IMR-90 (cell line): ENCODE measurements at regions not wholly inside any gene's neighbourhood (a gene's known extent, or its start where the extent isn't known, plus 50 kb on each side); places are given as distances from the start of the nearest gene placed in this dataset.

Experiments used
- ATAC-seq: fragments of 200-7000 bp; cut with Tn5 transposase; 2 replicates; pipeline ENCODE4 v1.9.1; 2020; ENCODE audit warnings: low read depth, mild to moderate bottlenecking, moderate library complexity
- BruUV-seq: library from RNA; stranded (reverse); fragments of 400-500 nt; replicated peaks from 2 replicates; lab custom pipeline; 2021; lab: Mats Ljungman, UMichigan
- CTCF ChIA-PET: fragments of 300-600 bp; formaldehyde crosslinking; extraction: SDS; loops from one replicate; lab custom pipeline; 2021; ENCODE audit warnings: antibody characterized with exemption; lab: Yijun Ruan, JAX
- POLR2A ChIA-PET: fragments of 300-600 bp; sonication (Branson Sonifier 250); formaldehyde crosslinking; loops from one replicate; lab custom pipeline; 2022; ENCODE audit warnings: antibody characterized with exemption; ENCODE audit not compliant: unreplicated experiment; lab: Charles Lee
- DNase-seq: peaks from one replicate; pipeline ENCODE4 v3.0.0; 2013
- H2AFZ ChIP-seq: replicated peaks from 2 replicates; pipeline ENCODE3; 2013; ENCODE audit warnings: low read length, mild to moderate bottlenecking; ENCODE audit not compliant: poor library complexity
- H2AK5ac ChIP-seq: 2 replicates; pipeline ENCODE4 v1.6.1; 2013; ENCODE audit warnings: low read depth, low read length, inconsistent platforms
- H2AK9ac ChIP-seq: replicated peaks from 2 replicates; pipeline ENCODE3; 2013; ENCODE audit warnings: mild to moderate bottlenecking, low read depth, low read length, moderate library complexity; ENCODE audit not compliant: poor library complexity
- H2BK120ac ChIP-seq: 2 replicates; pipeline ENCODE4 v1.6.1; 2013; ENCODE audit warnings: low read depth, low read length, inconsistent platforms
- H2BK15ac ChIP-seq: 3 replicates; pipeline ENCODE4 v1.6.1; 2013; ENCODE audit warnings: low read depth, low read length, inconsistent platforms
- H2BK20ac ChIP-seq: 2 replicates; pipeline ENCODE4 v1.6.1; 2013; ENCODE audit warnings: low read depth, mild to moderate bottlenecking, inconsistent platforms, low read length, moderate library complexity
- H2BK5ac ChIP-seq: 2 replicates; pipeline ENCODE4 v1.6.1; 2013; ENCODE audit warnings: mild to moderate bottlenecking, low read depth, low read length, inconsistent platforms; ENCODE audit not compliant: poor library complexity, severe bottlenecking
- H3K14ac ChIP-seq: replicated peaks from 2 replicates; pipeline ENCODE4 v1.6.1; 2013; ENCODE audit warnings: low read depth, low read length, inconsistent platforms
- H3K18ac ChIP-seq: 2 replicates; pipeline ENCODE4 v1.6.1; 2013; ENCODE audit warnings: low read depth, low read length, control low read depth
- H3K23ac ChIP-seq: 2 replicates; pipeline ENCODE4 v1.6.1; 2013; ENCODE audit warnings: low read depth, low read length, inconsistent platforms
- H3K27ac ChIP-seq: 2 replicates; pipeline ENCODE4 v1.5.1; 2013; ENCODE audit warnings: mild to moderate bottlenecking, control low read depth, low read length; ENCODE audit not compliant: insufficient read depth
- H3K27me3 ChIP-seq: 2 replicates; pipeline ENCODE4 v1.6.1; 2013; ENCODE audit warnings: low read length; ENCODE audit not compliant: control insufficient read depth, insufficient read depth
- H3K36me3 ChIP-seq: 2 replicates; pipeline ENCODE4 v1.6.1; 2013; ENCODE audit warnings: low read length, mixed read lengths; ENCODE audit not compliant: control insufficient read depth, insufficient read depth
- H3K4ac ChIP-seq: 2 replicates; pipeline ENCODE4 v1.6.1; 2013; ENCODE audit warnings: low read depth, low read length, inconsistent platforms
- H3K4me1 ChIP-seq: 2 replicates; pipeline ENCODE4 v1.6.1; 2013; ENCODE audit warnings: low read length, mixed read lengths; ENCODE audit not compliant: control insufficient read depth, insufficient read depth
- H3K4me2 ChIP-seq: 2 replicates; pipeline ENCODE4 v1.6.1; 2013; ENCODE audit warnings: low read depth, mild to moderate bottlenecking, control low read depth, low read length, moderate library complexity
- H3K4me3 ChIP-seq: 2 replicates; pipeline ENCODE4 v1.5.1; 2013; ENCODE audit warnings: low read depth, mild to moderate bottlenecking, control low read depth, low read length, moderate library complexity; ENCODE audit not compliant: insufficient read depth
- H3K56ac ChIP-seq: 2 replicates; pipeline ENCODE4 v1.6.1; 2013; ENCODE audit warnings: low read length, inconsistent platforms; ENCODE audit not compliant: insufficient read depth; ENCODE audit errors: extremely low read depth
- H3K79me1 ChIP-seq, 2 experiments: 2 replicates each; pipeline ENCODE4 v1.6.1; 2013; ENCODE audit warnings: low read length in 2 of 2, inconsistent platforms in 1 of 2, low read depth in 1 of 2
- H3K9ac ChIP-seq: 2 replicates; pipeline ENCODE4 v1.6.1; 2013; ENCODE audit warnings: low read depth, low read length, control low read depth
- H3K9me1 ChIP-seq: 2 replicates; pipeline ENCODE4 v1.6.1; 2013; ENCODE audit warnings: low read length, inconsistent platforms; ENCODE audit not compliant: insufficient read depth
- H3K9me3 ChIP-seq: 2 replicates; pipeline ENCODE4 v1.6.1; 2013; ENCODE audit warnings: low read length; ENCODE audit not compliant: control insufficient read depth, insufficient read depth
- H4K20me1 ChIP-seq: 2 replicates; pipeline ENCODE4 v1.6.1; 2013; ENCODE audit warnings: low read length, inconsistent platforms; ENCODE audit not compliant: insufficient read depth
- H4K5ac ChIP-seq: 2 replicates; pipeline ENCODE4 v1.6.1; 2013; ENCODE audit warnings: mild to moderate bottlenecking, low read depth, low read length, control low read depth
- H4K8ac ChIP-seq, 2 experiments: 2 replicates each; pipeline ENCODE4 v1.6.1; 2013; ENCODE audit warnings: low read depth in 2 of 2, low read length in 2 of 2, control low read depth in 1 of 2, inconsistent platforms in 1 of 2
- H4K91ac ChIP-seq: 2 replicates; pipeline ENCODE4 v1.6.1; 2013; ENCODE audit warnings: low read depth, low read length, inconsistent platforms; ENCODE audit not compliant: insufficient read depth
- ELK1 ChIP-seq: fragments of 150-350 bp; IDR thresholded peaks from 2 replicates; pipeline ENCODE4 v1.6.1; 2016; ENCODE audit warnings: low read depth, mild to moderate bottlenecking, low read length, moderate library complexity, borderline replicate concordance
- RCOR1 ChIP-seq: IDR thresholded peaks from 2 replicates; pipeline ENCODE4 v1.6.1; 2012; ENCODE audit warnings: mild to moderate bottlenecking, low read length, improper control_type of control experiment; ENCODE audit not compliant: insufficient replicate concordance
- SMC3 ChIP-seq: fragments of 150-350 bp; IDR thresholded peaks from 2 replicates; pipeline ENCODE4 v1.6.1; 2016; ENCODE audit warnings: low read depth, mild to moderate bottlenecking, antibody characterized with exemption, low read length, moderate library complexity
- WGBS, 2 experiments: methylation state at CpG; one replicate each; pipeline versions ENCODE4 v1.1.5 to v1.1.7; 2013; ENCODE audit warnings: missing lambda C conversion rate in 2 of 2; ENCODE audit not compliant: insufficient read length in 1 of 2; ENCODE audit errors: extremely low coverage in 2 of 2; 5-methylcytosine and 5-hydroxymethylcytosine counted together
- dilution Hi-C: fragments of 300-500 bp; cut with HindIII; formaldehyde crosslinking; loops from one replicate; pipeline ENCODE4 v1.14.3; 2018; ENCODE audit warnings: low sequenced_read_pairs; ENCODE audit not compliant: unreplicated experiment
- in situ Hi-C: fragments of 300-500 bp; cut with MboI; formaldehyde crosslinking; loops from 3 replicates; pipeline ENCODE4 v1.14.3; 2019; ENCODE audit warnings: low sequenced_read_pairs, inconsistent platforms, mixed read lengths
- intact Hi-C: fragments of 100-400 bp; cut with micrococcal nuclease; formaldehyde crosslinking; loops from 2 replicates; pipeline ENCODE4 v1.10.0; 2022

GRCh38 chr21:28731700-28732321 is 260.9 kb downstream of the LTN1 start:
- H3K23ac ChIP-seq: no peak overlapping the region
- no peak overlapping the region for H2AFZ ChIP-seq
- ChIA-PET POLR2A (no interaction called here), CTCF (no interaction called here)
- in situ Hi-C loops: loop anchor here (25.0 kb wide), 2 partner anchors 670 to 1170 kb away; no protein-coding TSS in a partner anchor
- no peaks in the 10 kb centered on the region for H3K79me1 ChIP-seq
- no peak overlapping the region for H2AK9ac ChIP-seq
- 0 out of 3 replicates have a peak overlapping the region, but pooled peaks have one; percentile 24 for H2BK15ac ChIP-seq
- no peaks in the 10 kb centered on the region for H3K9me1 ChIP-seq
- H4K5ac ChIP-seq: no peak overlapping the region
- H3K14ac ChIP-seq: no peak overlapping the region
- H4K8ac ChIP-seq: no peak overlapping the region
- no peaks in the 10 kb centered on the region for H3K27me3 ChIP-seq
- no peak overlapping the region for H2BK5ac ChIP-seq
- no peak overlapping the region; the same call in 1 of the 2 replicates for H4K91ac ChIP-seq
- no peak overlapping the region for H3K4me2 ChIP-seq
- WGBS, 2 experiments: 87% methylated on average over 4 of the region's 6 CpGs; no CpG with 5 or more reads in 1 of the 2 experiments
- no peak overlapping the region for H2BK20ac ChIP-seq
- ATAC-seq (no peak), DNase-seq (no peak)
- H3K36me3 ChIP-seq: peaks cover 5% of the 10 kb centered on the region
- H3K4me3 ChIP-seq: no peak overlapping the region
- H3K56ac ChIP-seq: no peak overlapping the region
- no peak overlapping the region for H3K27ac ChIP-seq
- no peaks in the 10 kb centered on the region for H4K20me1 ChIP-seq
- H3K9me3 ChIP-seq: peaks cover 12% of the 10 kb centered on the region
- intact Hi-C loops: no loop called here
- no TSS peak for BruUV-seq
- no peak overlapping the region for H2BK120ac ChIP-seq
- no peak overlapping the region for H3K18ac ChIP-seq
- H3K4ac ChIP-seq: no peak overlapping the region
- peaks cover 2% of the 10 kb centered on the region; the same call in 1 of the 2 replicates for H3K4me1 ChIP-seq
- dilution Hi-C loops: no loop called here
- no peak overlapping the region for H3K9ac ChIP-seq
- TF ChIP-seq SMC3 (no peak), ELK1 (no peak), RCOR1 (no peak)
- H2AK5ac ChIP-seq: peak overlapping the region; percentile 67; the same call in 1 of the 2 replicates
